ENCODE measurements at regions not wholly inside any gene's neighbourhood (a gene's known extent, or its start where the extent isn't known, plus 50 kb on each side); places are given as distances from the start of the nearest gene placed in this dataset.

DNA sequence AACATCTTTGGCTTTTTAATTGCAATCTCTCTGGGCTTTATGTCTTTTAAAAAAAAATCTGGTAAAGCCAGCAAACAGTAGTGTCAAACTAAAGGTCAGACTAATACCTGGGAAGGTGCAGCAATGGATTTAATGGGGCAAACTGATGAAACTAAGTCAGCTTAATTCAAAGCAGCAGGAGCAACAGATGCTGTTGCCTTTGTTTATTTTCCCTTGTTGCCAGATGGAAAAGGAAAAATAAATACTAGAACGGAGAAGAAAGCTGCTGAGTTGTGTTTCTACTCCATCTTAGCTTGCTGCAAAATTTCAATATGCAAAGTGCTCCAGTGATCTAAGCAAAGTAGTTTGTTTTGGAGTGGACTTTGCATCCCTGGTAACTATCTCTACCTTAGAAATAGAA, 1097.8 kb downstream of the PCDH17 start:
- TF ChIP-seq OSR1 (CRISPR knock-in tag; IDR thresholded peaks at IDR 0.05) = no peak
- no peak for TF ChIP-seq TOX (CRISPR knock-in tag; IDR thresholded peaks at IDR 0.05; ENCODE audit: borderline replicate concordance)
- TF ChIP-seq, protein P1, sequence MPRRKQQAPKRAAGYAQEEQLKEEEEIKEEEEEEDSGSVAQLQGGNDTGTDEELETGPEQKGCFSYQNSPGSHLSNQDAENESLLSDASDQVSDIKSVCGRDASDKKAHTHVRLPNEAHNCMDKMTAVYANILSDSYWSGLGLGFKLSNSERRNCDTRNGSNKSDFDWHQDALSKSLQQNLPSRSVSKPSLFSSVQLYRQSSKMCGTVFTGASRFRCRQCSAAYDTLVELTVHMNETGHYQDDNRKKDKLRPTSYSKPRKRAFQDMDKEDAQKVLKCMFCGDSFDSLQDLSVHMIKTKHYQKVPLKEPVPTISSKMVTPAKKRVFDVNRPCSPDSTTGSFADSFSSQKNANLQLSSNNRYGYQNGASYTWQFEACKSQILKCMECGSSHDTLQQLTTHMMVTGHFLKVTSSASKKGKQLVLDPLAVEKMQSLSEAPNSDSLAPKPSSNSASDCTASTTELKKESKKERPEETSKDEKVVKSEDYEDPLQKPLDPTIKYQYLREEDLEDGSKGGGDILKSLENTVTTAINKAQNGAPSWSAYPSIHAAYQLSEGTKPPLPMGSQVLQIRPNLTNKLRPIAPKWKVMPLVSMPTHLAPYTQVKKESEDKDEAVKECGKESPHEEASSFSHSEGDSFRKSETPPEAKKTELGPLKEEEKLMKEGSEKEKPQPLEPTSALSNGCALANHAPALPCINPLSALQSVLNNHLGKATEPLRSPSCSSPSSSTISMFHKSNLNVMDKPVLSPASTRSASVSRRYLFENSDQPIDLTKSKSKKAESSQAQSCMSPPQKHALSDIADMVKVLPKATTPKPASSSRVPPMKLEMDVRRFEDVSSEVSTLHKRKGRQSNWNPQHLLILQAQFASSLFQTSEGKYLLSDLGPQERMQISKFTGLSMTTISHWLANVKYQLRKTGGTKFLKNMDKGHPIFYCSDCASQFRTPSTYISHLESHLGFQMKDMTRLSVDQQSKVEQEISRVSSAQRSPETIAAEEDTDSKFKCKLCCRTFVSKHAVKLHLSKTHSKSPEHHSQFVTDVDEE (CRISPR knock-in tag; IDR thresholded peaks at IDR 0.05) = no peak
- no peak for TF ChIP-seq PPARA (CRISPR knock-in tag; IDR thresholded peaks at IDR 0.05; ENCODE audit: borderline replicate concordance)
- TF ChIP-seq ISL1 (CRISPR knock-in tag; IDR thresholded peaks at IDR 0.05) = no peak
- TF ChIP-seq, protein P2, sequence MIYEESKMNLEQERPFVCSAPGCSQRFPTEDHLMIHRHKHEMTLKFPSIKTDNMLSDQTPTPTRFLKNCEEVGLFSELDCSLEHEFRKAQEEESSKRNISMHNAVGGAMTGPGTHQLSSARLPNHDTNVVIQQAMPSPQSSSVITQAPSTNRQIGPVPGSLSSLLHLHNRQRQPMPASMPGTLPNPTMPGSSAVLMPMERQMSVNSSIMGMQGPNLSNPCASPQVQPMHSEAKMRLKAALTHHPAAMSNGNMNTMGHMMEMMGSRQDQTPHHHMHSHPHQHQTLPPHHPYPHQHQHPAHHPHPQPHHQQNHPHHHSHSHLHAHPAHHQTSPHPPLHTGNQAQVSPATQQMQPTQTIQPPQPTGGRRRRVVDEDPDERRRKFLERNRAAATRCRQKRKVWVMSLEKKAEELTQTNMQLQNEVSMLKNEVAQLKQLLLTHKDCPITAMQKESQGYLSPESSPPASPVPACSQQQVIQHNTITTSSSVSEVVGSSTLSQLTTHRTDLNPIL (CRISPR knock-in tag; IDR thresholded peaks at IDR 0.05; ENCODE audit: low read depth) = no peak
- no peak for TF ChIP-seq GLIS3 (CRISPR knock-in tag; IDR thresholded peaks at IDR 0.05)
- no peak for TF ChIP-seq ESRRG (CRISPR knock-in tag; IDR thresholded peaks at IDR 0.05)
- TF ChIP-seq ARNTL (CRISPR knock-in tag; IDR thresholded peaks at IDR 0.05; ENCODE audit: borderline replicate concordance, low read depth) = no peak
- TF ChIP-seq, protein P3, sequence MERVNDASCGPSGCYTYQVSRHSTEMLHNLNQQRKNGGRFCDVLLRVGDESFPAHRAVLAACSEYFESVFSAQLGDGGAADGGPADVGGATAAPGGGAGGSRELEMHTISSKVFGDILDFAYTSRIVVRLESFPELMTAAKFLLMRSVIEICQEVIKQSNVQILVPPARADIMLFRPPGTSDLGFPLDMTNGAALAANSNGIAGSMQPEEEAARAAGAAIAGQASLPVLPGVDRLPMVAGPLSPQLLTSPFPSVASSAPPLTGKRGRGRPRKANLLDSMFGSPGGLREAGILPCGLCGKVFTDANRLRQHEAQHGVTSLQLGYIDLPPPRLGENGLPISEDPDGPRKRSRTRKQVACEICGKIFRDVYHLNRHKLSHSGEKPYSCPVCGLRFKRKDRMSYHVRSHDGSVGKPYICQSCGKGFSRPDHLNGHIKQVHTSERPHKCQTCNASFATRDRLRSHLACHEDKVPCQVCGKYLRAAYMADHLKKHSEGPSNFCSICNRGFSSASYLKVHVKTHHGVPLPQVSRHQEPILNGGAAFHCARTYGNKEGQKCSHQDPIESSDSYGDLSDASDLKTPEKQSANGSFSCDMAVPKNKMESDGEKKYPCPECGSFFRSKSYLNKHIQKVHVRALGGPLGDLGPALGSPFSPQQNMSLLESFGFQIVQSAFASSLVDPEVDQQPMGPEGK (CRISPR knock-in tag; IDR thresholded peaks at IDR 0.05; ENCODE audit: borderline replicate concordance) = no peak
- TF ChIP-seq CSRNP3 (CRISPR knock-in tag; IDR thresholded peaks at IDR 0.05) = no peak

All from SK-N-SH treated with all-trans-retinoic acid at 6 μM for 48 hours (cell line).